ENCODE measurements at regions not wholly inside any gene's neighbourhood (a gene's known extent, or its start where the extent isn't known, plus 50 kb on each side); places are given as distances from the start of the nearest gene placed in this dataset.

DNA sequence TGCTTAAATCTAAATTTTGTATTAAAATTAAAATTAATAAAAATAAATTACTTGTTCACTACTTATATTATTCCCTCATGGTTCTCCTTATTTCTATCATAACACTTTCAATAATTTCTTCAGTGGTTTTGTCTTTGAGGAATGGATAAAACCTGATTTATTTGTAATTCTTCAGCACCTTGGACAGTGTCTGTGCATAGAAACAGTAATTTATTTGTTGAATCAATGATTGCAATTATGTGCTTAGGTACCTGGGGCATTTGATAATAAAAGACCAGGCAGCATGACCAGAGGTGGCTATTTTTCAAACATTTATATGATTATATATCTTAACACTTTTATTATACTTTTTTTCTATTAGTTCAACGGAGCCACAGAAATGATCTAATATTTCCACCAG lies 1062.7 kb downstream of the DSC3 start:
- no peak for ATAC-seq (replicated peaks)
- H3K27ac Mint-ChIP-seq: no peak overlapping the region
- no peaks in the 10 kb centered on the region for H3K9me3 Mint-ChIP-seq
- H3K4me1 Mint-ChIP-seq: no peaks in the 10 kb centered on the region
- no peaks in the 10 kb centered on the region for H3K36me3 Mint-ChIP-seq
- H3K4me3 Mint-ChIP-seq: no peak overlapping the region
- DNase-seq: no peak
- no peaks in the 10 kb centered on the region for H3K27me3 Mint-ChIP-seq

DNA sequence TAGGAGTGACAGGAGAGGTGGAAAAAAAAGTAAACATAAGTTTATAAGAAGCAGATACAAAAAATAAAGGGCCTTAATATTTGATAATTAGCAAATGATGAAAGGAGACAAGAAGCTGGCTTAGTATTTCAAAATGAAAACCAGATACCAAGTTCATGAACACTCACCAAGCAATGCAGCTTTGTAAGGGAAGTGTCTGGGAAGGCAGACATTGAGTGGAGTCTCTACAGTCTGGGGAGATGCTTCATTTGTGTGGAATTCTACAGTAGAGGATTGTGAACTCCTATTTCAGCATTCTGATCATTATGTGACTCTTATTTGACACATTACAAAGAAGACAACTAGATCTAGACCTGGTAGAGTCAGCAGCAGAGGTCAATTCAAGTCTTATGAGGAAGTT lies 1072.7 kb downstream of the DSC3 start:
- ATAC-seq (replicated peaks): no peak
- H3K4me1 Mint-ChIP-seq: no peaks in the 10 kb centered on the region
- H3K9me3 Mint-ChIP-seq: no peaks in the 10 kb centered on the region
- no peak overlapping the region for H3K4me3 Mint-ChIP-seq
- no peak overlapping the region for H3K27ac Mint-ChIP-seq
- no peak for DNase-seq
- no peaks in the 10 kb centered on the region for H3K27me3 Mint-ChIP-seq
- H3K36me3 Mint-ChIP-seq: no peaks in the 10 kb centered on the region

DNA sequence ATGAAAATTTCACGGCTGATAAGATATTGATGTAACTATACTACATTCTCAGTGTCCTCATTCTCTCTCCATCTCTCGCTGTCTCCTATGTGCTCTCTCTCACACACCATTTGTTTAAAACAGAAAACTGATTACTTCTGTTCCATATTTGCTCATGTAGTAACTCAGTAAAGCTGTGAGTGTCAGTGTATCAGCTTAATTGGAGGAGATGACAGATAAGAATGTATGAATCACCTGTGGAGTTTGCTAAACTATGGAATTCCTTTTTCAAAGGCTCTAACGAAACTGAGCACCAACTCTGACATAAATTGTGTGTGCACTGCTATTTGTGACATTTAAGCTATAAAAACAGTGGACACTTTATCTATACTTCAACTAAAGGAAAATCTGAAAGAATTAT lies 1080.0 kb downstream of the DSC3 start:
- Mint-ChIP-seq H3K9me3 (peaks cover 0 to 3% of the 10 kb centered on the region in 2 donors), H3K36me3 (no peaks in the 10 kb centered on the region), H3K4me3 (no peak overlapping the region), H3K27me3 (no peaks in the 10 kb centered on the region), H3K27ac (no peak overlapping the region), H3K4me1 (no peaks in the 10 kb centered on the region)
- no peak for ATAC-seq (replicated peaks)
- no peak for DNase-seq

DNA sequence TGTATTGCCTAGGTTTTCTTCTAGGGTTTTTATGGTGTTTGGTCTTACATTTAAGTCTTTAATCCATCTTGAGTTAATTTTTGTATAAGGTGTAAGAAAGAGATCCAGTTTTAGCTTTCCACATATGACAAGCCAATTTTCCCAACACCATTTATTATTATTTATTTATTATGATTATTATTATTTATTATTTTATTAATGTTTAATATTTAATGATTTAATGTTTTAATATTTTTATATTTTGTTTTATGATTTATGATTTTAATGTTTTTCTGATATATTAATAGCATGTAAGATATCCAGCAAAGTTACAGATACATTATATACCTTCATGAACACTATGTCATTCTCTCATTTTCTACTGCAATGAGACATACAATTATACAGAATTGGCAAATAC lies 1082.0 kb downstream of the DSC3 start:
- DNase-seq: no peak
- Mint-ChIP-seq H3K9me3 (peaks cover 0 to 3% of the 10 kb centered on the region in 2 donors), H3K27ac (no peak overlapping the region), H3K4me3 (no peak overlapping the region), H3K27me3 (no peaks in the 10 kb centered on the region), H3K36me3 (no peaks in the 10 kb centered on the region), H3K4me1 (no peaks in the 10 kb centered on the region)
- ATAC-seq (replicated peaks): no peak

DNA sequence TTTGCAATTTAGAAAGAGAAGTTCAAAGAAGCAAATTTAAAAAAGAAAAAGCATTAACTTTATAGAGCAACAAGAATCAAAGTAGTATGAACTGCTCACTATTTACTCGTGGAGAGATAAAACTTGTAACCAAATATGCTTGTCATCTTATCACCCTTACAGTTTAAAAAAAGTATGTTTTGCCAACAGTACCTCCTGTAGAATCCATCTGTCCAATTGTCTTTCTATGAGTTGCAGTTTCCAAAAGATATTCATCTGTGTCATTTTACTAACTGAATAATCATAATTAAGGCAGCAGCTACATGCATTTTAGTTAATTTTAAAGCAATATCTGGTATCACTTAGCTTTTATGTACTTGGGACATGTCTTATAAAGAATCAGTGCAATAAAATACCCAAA lies 1112.3 kb downstream of the DSC3 start:
- ATAC-seq (replicated peaks) (no peak), DNase-seq (no peak)
- H3K4me3 Mint-ChIP-seq: no peak overlapping the region
- H3K4me1 Mint-ChIP-seq: no peaks in the 10 kb centered on the region
- no peaks in the 10 kb centered on the region for H3K27me3 Mint-ChIP-seq
- H3K9me3 Mint-ChIP-seq: peaks cover 0 to 5% of the 10 kb centered on the region in 2 donors
- H3K36me3 Mint-ChIP-seq: no peaks in the 10 kb centered on the region
- no peak overlapping the region for H3K27ac Mint-ChIP-seq

DNA sequence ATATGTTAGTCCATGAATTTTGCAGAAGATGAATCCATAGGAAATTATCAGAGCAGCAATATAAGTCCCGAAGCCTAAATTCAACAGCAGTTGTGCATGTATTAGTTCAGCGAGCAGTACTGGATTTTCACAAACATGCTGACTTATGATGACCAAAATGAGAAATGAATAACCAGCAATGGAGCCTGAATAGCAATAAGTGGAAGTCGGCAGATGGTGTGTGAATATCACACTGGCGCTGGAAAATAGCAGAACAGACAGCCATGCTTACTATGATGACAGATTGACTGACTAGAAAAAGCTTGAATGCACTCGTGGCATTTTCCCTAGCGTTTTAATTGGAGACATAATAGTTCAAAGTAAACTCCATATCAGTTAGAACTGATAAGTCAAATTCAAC lies 1114.5 kb downstream of the DSC3 start:
- peaks cover 0 to 5% of the 10 kb centered on the region in 2 donors for H3K9me3 Mint-ChIP-seq
- no peaks in the 10 kb centered on the region for H3K4me1 Mint-ChIP-seq
- H3K27me3 Mint-ChIP-seq: no peaks in the 10 kb centered on the region

DNA sequence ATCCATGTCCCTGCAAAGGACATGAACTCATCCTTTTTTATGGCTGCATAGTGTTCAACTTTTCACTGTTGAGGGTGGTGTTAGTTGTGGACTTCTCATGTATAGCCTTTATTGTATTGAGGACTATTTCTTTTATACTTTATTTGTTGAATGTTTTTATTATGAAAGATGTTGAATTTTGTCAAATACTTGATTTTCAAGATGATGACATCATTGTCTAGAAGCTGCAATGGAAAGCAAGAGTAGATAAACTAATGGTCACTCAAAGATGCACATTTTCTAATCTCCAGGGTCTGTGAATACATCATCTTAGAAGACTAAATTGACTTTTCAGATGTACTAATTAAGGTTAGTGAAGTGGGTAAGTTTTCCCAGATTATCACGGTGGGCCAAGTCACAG lies 1117.0 kb downstream of the DSC3 start:
- H3K27ac Mint-ChIP-seq: no peak overlapping the region
- DNase-seq (no peak), ATAC-seq (replicated peaks) (no peak)
- no peaks in the 10 kb centered on the region for H3K27me3 Mint-ChIP-seq
- no peak overlapping the region for H3K4me3 Mint-ChIP-seq
- H3K9me3 Mint-ChIP-seq: peaks cover 0 to 5% of the 10 kb centered on the region in 2 donors
- H3K36me3 Mint-ChIP-seq: no peaks in the 10 kb centered on the region
- no peaks in the 10 kb centered on the region for H3K4me1 Mint-ChIP-seq

More for the DNA sequence above, 1114.5 kb downstream of the DSC3 start:
- ATAC-seq (replicated peaks) (no peak), DNase-seq (no peak)
- H3K36me3 Mint-ChIP-seq: no peaks in the 10 kb centered on the region
- H3K4me3 Mint-ChIP-seq: no peak overlapping the region
- no peak overlapping the region for H3K27ac Mint-ChIP-seq

DNA sequence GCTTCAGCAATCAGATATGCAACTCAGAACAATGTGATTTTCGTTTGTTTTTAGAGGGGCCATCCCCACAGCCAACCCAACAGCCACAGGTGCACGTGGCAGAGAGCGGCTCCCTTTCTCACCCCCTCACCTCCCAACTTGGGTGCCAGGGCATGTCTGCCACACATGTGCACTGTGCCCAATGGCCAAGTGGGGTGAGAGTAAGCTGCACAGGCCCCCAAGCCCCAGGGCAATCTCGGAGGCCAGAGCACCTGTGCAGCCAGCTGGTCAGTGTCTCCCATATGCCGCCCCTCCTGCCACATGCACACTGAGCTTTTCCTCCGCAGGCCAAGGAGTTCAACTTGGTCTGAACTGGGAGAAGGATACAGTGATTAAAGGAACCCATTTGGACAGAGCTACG lies 1130.2 kb downstream of the DSC3 start:
- H3K9me3 Mint-ChIP-seq: peaks cover 0 to 9% of the 10 kb centered on the region in 2 donors
- no peaks in the 10 kb centered on the region for H3K36me3 Mint-ChIP-seq
- ATAC-seq (replicated peaks) (no peak), DNase-seq (no peak)
- H3K27ac Mint-ChIP-seq: no peak overlapping the region
- no peaks in the 10 kb centered on the region for H3K27me3 Mint-ChIP-seq
- no peak overlapping the region for H3K4me3 Mint-ChIP-seq
- H3K4me1 Mint-ChIP-seq: no peaks in the 10 kb centered on the region

DNA sequence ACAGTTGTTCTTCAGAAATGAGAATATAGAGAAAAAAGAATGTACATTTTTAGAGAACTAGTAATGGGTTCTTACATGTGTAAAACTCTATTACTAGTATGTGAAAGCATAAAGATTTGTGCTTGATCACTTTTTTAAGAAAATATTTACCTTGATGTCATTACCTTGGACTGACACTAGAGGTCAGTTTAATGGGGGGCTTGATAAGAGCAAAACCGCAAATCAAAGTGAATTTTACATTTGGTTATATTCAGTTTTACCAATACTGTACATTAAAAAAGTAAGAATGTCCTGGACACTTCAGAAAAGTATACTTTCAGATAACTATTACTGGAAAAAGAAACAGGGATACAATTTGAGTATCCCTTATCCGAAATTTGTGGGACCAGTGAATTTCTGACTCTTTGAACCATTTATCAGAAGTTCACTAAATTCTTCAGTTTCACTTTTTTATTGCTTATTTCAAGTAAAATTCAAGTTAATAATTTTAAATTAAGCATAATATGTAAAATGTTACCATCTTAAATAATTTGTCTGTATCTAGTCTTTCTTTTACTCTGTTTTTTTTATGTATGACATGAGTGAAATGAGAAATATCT lies 1149.5 kb downstream of the DSC3 start:
- Mint-ChIP-seq H3K27me3 (no peaks in the 10 kb centered on the region), H3K36me3 (no peaks in the 10 kb centered on the region), H3K4me3 (no peak overlapping the region), H3K9me3 (peaks cover 2 to 5% of the 10 kb centered on the region in 2 donors), H3K4me1 (no peaks in the 10 kb centered on the region), H3K27ac (no peak overlapping the region)
- ATAC-seq (replicated peaks) (no peak), DNase-seq (no peak)

DNA sequence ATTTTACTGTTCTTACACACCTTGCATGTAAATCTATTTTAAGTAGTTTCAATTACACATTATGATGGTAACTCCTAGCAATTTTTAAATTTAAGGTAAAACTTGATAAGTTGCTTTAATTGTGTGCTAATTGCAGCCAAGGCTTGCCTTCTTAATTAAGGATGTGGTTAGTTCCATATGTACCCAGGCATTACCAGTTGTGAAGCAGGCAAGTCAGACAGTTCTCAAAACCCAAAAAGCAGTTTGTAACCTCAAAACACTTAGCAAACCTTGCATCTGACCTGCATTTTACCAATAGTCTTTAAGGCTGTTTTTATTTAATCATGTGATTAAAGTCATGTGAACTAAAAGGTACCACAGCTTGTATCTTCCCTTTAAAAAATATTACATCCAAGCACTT lies 1159.4 kb downstream of the DSC3 start:
- ATAC-seq (replicated peaks) (no peak), DNase-seq (no peak)
- Mint-ChIP-seq H3K4me3 (no peak overlapping the region), H3K27me3 (no peaks in the 10 kb centered on the region), H3K9me3 (no peaks in the 10 kb centered on the region), H3K4me1 (no peaks in the 10 kb centered on the region), H3K27ac (no peak overlapping the region), H3K36me3 (no peaks in the 10 kb centered on the region)

DNA sequence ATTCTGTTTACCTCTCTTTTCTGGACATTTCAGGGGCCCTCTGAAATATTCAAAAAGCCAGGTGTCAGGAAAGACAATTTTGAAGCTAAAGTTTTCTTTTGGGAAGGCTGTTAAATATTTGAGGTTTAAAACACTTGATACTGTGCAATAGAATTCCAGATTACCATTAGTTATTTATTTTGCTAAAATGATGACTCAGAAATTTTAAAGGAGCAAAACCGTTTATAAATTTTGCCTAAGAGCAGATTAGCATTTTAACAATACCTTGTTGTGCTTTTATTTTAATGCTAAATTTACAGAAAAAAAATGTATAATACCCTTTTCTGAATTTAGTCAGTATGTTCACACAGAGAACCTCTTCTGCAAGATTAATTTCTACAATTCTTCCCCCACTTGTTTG lies 1159.9 kb downstream of the DSC3 start:
- no peaks in the 10 kb centered on the region for H3K36me3 Mint-ChIP-seq
- no peak overlapping the region for H3K4me3 Mint-ChIP-seq
- ATAC-seq (replicated peaks): no peak
- DNase-seq: no peak
- H3K27me3 Mint-ChIP-seq: no peaks in the 10 kb centered on the region
- H3K27ac Mint-ChIP-seq: no peak overlapping the region
- H3K9me3 Mint-ChIP-seq: no peaks in the 10 kb centered on the region
- H3K4me1 Mint-ChIP-seq: no peaks in the 10 kb centered on the region

DNA sequence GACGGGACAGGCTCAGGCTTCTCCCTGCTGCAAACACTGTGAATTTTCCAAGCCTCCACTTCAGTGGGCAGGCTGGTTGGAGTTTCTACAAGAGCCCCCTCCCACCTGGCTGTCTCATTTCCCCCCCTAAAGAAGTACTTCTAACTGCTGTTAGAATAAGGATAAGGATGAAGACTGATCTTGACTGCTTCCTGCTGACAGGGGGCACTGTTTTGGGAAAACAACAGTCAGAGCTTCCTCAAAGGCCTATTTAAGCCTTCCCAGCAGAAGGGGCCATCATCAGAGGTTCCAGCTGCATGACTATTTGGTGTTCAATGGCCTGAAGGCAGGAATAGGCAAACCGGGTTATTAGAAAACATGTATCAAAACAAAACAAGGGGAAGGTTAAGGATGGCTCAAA lies 1162.8 kb downstream of the DSC3 start:
- Mint-ChIP-seq H3K27me3 (no peaks in the 10 kb centered on the region), H3K27ac (no peak overlapping the region), H3K36me3 (no peaks in the 10 kb centered on the region), H3K4me1 (no peaks in the 10 kb centered on the region), H3K9me3 (peaks cover 0 to 5% of the 10 kb centered on the region in 2 donors), H3K4me3 (no peak overlapping the region)
- ATAC-seq (replicated peaks): no peak
- DNase-seq: no peak

DNA sequence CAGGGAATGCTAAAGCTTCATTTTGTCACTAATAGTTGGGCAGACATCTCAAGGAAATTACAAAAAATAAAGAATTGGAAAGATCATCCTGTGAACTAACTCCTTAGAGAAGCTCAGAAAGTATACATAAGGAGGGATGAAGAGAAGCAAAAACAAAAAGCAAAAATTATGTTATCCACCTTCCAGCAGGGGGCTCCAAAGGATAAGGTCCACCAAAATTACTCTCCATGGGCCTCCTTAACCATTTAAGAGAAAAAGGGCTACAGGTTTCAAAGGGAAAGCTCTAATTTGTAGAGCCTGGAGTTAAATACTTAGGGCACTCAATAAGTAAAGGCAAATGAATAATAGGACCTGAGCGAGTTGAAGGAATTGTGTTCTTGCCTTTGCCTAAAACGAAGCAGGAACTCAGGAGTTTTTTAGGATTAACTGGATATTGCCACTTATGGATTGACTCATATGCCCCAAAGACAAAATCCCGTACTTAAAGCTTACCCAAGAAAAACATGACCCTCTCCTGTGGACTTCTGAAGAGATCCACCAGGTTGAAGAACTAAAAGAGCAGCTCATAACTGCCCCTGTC lies 1167.9 kb downstream of the DSC3 start:
- H3K27ac Mint-ChIP-seq: no peak overlapping the region
- no peaks in the 10 kb centered on the region for H3K27me3 Mint-ChIP-seq
- H3K4me1 Mint-ChIP-seq: no peaks in the 10 kb centered on the region
- H3K4me3 Mint-ChIP-seq: no peak overlapping the region
- H3K9me3 Mint-ChIP-seq: peaks cover 0 to 5% of the 10 kb centered on the region in 2 donors
- ATAC-seq (replicated peaks) (no peak), DNase-seq (no peak)
- no peaks in the 10 kb centered on the region for H3K36me3 Mint-ChIP-seq

DNA sequence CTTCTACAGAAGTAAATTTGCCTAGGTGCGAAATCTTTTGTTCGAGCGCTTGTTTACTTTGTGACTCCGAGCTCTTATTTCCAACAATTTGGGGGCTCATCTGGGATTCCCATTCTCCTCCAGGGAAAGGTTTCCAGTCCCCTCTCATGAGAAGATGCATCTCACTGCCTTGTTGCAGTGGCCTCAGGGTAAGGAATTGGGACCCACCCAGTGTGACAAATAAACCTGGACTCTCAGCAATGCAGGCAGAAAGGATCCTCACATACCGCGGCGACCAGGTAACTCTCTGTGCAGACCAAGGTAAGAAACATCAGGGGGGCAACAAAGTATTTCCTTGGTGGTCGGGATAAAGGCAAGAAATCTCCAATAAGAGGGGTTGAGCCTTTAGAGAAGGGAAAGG lies 1169.3 kb downstream of the DSC3 start:
- peaks cover 0 to 5% of the 10 kb centered on the region in 2 donors for H3K9me3 Mint-ChIP-seq
- no peak for DNase-seq
- H3K27ac Mint-ChIP-seq: no peak overlapping the region
- no peaks in the 10 kb centered on the region for H3K4me1 Mint-ChIP-seq
- H3K4me3 Mint-ChIP-seq: no peak overlapping the region
- H3K36me3 Mint-ChIP-seq: no peaks in the 10 kb centered on the region
- ATAC-seq (replicated peaks): no peak
- no peaks in the 10 kb centered on the region for H3K27me3 Mint-ChIP-seq

DNA sequence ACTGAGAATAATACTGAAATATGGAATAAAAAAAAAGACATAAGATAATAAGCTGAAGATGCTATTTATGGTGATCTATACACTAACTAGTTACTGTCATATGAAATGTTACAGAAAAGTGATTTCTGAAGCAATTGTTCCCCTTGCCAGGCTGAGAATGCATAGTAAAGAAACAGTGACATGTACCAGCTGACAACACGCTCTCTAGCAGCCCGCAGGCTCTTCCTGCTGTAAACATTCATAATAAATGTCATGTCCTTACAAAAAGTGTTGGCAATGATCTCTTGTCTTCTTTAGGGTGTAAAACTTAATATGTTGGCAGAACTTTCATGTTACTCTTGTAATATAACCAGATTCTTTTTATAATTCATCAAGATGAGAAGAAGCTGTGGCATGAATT lies 1171.3 kb downstream of the DSC3 start:
- no peak overlapping the region for H3K27ac Mint-ChIP-seq
- ATAC-seq (replicated peaks): no peak
- H3K4me3 Mint-ChIP-seq: no peak overlapping the region
- DNase-seq: no peak
- H3K4me1 Mint-ChIP-seq: no peaks in the 10 kb centered on the region
- H3K36me3 Mint-ChIP-seq: no peaks in the 10 kb centered on the region
- H3K9me3 Mint-ChIP-seq: no peaks in the 10 kb centered on the region
- no peaks in the 10 kb centered on the region for H3K27me3 Mint-ChIP-seq

DNA sequence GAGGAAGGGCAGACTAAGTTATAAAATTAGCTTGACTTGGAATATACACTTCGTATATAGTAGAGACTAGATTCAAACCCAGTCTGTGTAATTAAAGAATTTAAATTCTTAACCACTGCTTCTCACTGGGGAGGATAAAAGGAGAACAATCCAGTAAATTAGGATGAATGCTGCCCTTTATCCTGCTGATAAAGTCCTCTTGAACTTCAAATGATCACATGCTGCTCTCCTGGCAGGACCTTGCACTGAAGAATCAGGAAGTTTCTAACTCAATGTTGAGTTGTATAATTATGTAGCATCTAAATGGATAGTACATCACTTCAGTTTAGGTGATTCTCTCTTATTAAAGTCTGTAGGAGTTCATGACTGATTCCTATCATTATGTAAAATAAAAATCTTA lies 1179.7 kb downstream of the DSC3 start:
- H3K27ac Mint-ChIP-seq: no peak overlapping the region
- peaks cover 0 to 2% of the 10 kb centered on the region in 2 donors for H3K9me3 Mint-ChIP-seq
- H3K4me3 Mint-ChIP-seq: no peak overlapping the region
- ATAC-seq (replicated peaks): no peak
- no peaks in the 10 kb centered on the region for H3K27me3 Mint-ChIP-seq
- no peaks in the 10 kb centered on the region for H3K4me1 Mint-ChIP-seq
- H3K36me3 Mint-ChIP-seq: no peaks in the 10 kb centered on the region
- DNase-seq: no peak
